ENCODE measurements at regions not wholly inside any gene's neighbourhood (a gene's known extent, or its start where the extent isn't known, plus 50 kb on each side); places are given as distances from the start of the nearest gene placed in this dataset.

DNA sequence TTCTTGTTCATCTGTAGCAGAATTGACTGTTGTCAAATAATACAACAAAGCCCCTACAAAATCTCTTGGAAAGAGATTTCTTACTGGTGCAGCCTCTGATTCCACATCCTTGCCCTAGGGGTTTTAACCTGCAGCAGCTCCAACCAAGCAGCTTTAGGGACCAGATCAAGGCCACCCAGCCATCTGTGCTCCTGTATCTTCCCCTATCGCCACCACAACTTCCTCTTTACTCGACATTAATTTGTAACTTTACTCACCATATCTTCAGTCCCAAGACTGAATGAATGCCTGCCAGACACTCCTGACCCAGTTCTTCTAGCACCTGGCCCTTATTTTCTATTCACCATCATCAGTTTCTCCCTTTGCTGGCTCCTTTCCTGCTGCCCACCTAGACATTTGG lies 156.6 kb upstream of the IL12A start:
- no peak for DNase-seq (ENCODE audit: low read depth in 2 of 2)

- no peak for DNase-seq (ENCODE audit: low read depth in 2 of 2)
Observed at GRCh38 chr3:159835126-159835525, 153.5 kb upstream of the IL12A start.

DNA sequence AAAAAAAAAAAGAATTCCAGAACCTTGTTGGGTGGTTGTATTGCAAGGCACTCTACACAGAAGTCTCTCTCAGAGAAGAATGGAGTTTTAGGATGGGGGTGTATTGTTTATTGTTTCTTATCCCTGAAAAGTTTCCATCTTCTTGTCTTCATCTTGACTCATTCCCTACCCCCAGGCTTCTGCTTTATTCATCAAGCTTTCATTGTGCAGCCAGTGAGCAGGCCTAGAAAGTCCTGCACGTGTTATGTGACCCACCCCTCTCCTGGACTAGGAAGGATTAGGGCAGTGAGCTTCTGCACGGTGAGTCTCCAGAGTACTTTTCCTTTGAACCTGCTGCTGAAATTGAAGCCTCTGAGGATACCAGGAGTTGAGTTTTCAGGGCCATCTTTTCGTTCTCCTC lies 150.9 kb upstream of the IL12A start:
- DNase-seq (ENCODE audit: low read depth in 2 of 2): no peak

- peak in 1 of 2 donors; percentile 57 for DNase-seq (ENCODE audit: low read depth in 2 of 2)
Observed at GRCh38 chr3:159838938-159839337, 149.7 kb upstream of the IL12A start.

GRCh38 chr3:159839561-159840379 lies 148.9 kb upstream of the IL12A start, which contains the start of gene SCHIP1:
Gene SCHIP1, plus strand, starts transcription at chr3:159839861.
- DNase-seq (ENCODE audit: low read depth in 2 of 2): no peak

DNA sequence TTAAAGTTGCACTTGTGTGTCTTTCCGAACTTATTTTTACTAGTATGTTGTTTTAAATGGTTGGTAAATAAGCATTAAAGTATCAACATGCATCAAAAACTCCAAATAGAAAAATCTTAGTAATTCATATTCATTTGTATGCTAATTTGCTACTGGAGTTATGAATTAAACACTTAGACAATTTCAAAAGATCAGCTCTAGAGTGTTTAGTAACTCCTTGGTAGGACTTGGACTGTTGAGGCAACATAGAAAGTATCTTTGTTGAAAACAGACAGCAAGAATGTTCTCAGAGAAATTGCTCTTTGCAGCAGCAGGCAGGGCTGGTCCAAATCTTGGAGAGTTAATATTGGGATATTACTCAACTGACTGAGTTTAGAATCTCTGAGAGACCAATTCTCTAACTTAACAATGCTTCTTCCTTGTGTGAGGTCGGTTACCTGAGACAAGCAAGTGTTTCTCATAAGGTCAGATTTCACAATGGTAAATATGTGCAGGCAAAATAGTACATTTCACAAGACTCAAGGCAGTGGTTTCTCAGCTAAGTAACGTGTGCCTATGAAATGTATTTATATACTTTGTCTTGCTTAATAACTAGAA lies 147.8 kb upstream of the IL12A start:
- DNase-seq (ENCODE audit: low read depth in 2 of 2): no peak

DNA sequence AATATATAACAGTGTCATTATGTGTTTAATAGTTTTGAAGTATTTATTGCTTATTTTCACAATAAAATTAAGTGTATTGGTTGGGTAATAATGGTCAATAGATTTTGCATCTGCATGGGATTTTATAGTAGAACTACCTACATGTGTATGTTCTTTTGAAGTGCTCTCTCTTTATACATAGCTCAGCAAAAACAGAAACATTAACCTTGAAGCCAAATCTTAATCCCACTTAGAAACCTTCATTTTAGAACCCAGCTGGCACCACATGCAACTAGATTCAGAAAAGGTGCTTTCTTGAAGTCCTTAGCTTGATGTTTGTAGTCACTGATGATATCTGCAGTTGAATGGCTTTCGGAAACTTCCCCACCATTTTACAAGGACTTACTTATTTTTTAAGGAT lies 146.9 kb upstream of the IL12A start:
- no peak for DNase-seq (ENCODE audit: low read depth in 2 of 2)

GRCh38 chr3:159843840-159844730 lies 144.6 kb upstream of the IL12A start:
- DNase-seq (ENCODE audit: low read depth in 2 of 2): peak in 1 of 2 donors; percentile 49

DNA sequence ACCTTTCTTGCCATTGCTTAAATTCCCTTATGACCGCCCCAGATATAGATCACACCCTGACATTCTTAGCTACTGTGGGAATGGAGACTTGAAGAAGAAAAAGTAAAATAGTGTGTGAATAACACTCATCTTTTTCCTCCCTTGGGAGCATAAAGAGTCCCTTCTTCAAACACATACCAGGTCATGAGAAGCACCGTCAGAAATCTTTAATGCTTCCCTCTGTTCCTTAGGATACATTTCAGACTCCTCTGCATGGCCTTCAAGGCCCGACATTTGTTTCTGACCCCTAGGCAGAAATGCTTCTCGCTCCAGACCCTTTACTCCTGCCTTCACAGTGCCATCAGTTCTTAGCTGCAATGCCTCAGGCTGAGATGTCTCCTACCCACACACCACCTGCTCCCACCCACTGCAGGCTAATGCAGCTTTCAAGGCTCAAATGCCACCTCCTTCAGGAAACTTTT lies 143.8 kb upstream of the IL12A start:
- no peak for DNase-seq (ENCODE audit: low read depth in 2 of 2)

DNA sequence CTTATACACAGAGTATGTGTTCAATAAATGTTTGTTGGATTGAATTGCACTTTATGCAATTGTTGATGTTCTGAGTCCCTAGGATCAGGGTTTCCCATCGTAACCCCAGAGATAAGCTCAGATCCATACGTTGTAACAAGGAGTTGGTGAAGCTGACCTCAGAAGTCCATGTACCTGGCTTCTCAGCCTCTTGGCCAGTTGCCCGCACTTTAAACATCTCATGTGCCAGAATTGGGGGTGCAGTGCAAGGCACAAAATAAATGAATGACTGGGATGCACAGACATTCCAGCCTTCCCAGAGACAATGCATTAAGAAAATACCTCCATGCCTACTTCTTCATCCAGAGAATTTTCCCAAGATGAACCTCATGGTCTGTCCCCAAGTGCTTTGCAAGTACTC lies 142.9 kb upstream of the IL12A start:
- DNase-seq (ENCODE audit: low read depth in 2 of 2): no peak

DNA sequence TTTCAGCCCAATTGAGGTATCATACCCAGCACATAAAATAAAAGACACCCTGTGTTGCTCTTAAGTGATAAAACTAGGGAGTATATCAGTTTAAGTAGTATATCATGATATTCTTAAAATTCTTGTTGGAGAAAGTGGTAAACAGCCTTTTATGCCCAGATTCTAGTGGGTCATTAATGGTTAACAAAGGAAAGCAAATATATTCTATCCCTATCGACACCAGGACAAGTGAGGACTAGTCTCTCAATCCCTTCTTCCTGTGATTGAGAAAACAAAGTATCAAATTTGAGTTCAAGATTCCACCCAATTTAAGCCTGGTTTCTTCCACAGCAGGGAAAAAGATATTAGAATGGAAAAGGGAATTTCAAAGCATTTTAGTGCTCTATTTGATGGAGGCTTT lies 142.4 kb upstream of the IL12A start:
- no peak for DNase-seq (ENCODE audit: low read depth in 2 of 2)

- no peak for DNase-seq (ENCODE audit: low read depth in 2 of 2)
Observed at GRCh38 chr3:159848348-159849118, 140.1 kb upstream of the IL12A start.

DNA sequence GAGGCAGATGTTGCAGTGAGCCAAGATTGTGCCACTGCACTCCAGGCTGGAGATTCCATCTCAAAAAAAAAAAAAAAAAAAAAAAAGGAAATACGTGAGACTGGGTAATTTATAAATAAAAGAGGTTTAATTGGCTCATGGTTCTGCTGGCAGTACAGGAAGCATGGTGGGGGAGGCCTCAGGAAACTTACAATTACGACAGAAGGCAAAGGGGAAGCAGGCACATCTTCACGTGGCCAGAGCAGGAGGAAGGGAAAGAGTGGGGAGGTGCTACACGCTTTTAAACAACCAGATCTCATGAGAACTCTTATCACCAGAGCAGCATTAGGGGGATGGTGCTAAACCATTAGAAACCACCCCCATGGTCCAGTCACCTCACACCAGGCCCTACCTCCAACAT lies 138.2 kb upstream of the IL12A start:
- DNase-seq (ENCODE audit: low read depth in 2 of 2): peak in 1 of 2 donors; percentile 49

- peak in 1 of 2 donors; percentile 65 for DNase-seq (ENCODE audit: low read depth in 2 of 2)
Observed at GRCh38 chr3:159852266-159852665, 136.4 kb upstream of the IL12A start.

- DNase-seq (ENCODE audit: low read depth in 2 of 2): peak in 1 of 2 donors; percentile 92
Observed at GRCh38 chr3:159852821-159853505, 135.7 kb upstream of the IL12A start.

- no peak for DNase-seq (ENCODE audit: low read depth in 2 of 2)
Observed at GRCh38 chr3:159853506-159853864, 135.2 kb upstream of the IL12A start.

DNA sequence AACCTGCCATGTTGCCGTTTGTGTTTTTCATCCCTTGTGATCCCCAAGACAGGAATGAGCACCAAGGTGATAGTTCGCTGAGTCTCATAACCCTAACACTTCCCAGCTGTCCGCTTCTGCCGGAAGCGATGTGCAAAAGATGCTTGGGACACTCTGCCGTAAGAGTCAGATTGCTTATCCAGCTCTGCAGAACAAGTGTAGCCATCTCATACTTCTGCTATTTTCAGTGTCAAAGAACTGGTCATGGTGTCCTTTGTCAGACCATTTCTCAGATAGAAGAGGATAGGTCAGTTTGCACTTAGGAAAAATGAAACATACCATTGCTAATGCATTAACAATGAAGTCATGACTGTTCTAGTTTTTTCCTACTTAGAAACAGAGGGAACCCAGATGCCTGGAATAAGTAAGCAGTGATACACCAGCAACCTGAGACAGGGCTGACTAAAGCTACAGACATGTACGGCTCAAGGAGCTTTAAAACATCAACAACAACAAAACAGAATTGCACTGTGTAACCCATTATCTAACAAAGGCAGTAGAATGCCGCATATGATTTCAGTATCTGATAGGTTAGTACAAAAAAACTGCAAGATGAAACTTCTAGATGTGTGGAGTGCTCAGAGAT lies 134.0 kb upstream of the IL12A start:
- peak in 1 of 2 donors; percentile 89 for DNase-seq (ENCODE audit: low read depth in 2 of 2)

DNA sequence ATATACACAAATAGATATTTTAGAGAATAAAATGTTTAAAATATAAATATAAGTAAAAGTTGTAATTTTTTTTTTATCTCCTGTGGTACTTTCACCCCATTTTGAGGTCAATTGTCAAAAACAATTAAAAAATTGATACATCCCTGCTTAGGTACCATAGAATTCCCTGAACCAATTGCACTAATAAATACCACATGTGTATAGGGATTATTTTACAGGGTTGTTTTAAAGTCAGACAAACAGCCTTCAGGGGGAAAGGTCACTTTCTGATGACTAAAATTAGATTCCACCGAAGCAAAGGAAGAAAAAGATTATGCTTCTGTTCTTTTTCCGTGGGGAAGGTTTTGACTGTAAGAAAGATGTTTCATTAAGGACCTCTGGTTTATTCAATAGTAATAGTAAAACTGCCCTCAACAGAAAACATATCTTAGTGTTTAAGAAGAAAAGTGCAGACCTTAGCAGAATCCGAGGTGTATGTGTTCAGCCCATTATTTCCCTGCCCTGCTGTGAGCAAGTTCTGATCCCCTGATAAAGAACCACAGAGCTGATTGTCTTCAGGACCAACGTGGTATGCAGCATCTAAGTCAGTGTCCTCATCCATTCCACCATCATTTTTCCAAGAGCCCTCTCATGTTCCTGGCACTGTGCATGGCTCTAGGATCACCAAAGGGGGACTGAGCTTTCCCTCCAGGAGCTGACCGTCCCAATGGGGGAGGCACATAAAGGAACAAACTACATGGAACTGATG lies 132.9 kb upstream of the IL12A start:
- peak in 1 of 2 donors; percentile 24 for DNase-seq (ENCODE audit: low read depth in 2 of 2)

DNA sequence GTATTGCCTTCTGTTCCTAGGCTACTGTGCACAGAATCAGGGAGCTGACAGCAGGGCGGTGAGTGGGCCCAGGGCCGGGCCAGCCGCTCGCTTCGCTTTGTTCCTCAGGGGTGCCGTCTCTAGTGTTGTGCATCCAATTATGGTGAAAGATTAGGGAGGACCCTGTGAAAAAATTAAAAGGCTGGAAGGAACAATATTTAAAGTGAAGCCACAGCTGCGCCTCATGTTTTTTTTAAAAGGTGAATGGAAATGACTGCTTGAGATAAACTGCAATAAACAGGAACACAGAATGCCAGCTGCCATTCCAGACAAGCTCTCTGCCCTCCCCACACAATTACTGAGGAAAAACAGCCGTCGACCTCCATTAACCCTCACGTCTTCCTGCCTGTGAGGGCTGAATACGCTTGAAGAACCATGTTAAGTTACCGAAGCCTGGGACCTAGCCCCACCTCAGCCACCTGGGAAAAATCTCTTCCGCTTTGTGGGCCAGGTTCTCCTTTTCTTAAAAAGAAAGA lies 132.0 kb upstream of the IL12A start:
- DNase-seq (ENCODE audit: low read depth in 2 of 2): peak in 1 of 2 donors; percentile 93
